Transverse colon (tissue), 4 donors: ENCODE measurements at regions not wholly inside any gene's neighbourhood (a gene's known extent, or its start where the extent isn't known, plus 50 kb on each side); places are given as distances from the start of the nearest gene placed in this dataset.
"Not testable (repeated sequence)": the region's sequence is repeated elsewhere in the genome, so short reads cannot be mapped to it uniquely, and the experiment has no call there.

ENCODE experiments used
- DNase-seq: peaks from one replicate; pipeline ENCODE4 v3.0.0-alpha.2; 2019
- H3K27ac ChIP-seq, 4 donors: fragments of 200-600 bp; sonication (generic); 2 replicates each; pipeline ENCODE4 v1.5.1; 2016 to 2018; ENCODE audit warnings: inconsistent platforms in 4 of 4
- H3K27me3 ChIP-seq: fragments of 200-600 bp; sonication (generic); 2 replicates; pipeline ENCODE4 v1.5.1; 2017; ENCODE audit warnings: inconsistent platforms
- H3K36me3 ChIP-seq, 4 donors: fragments of 200-600 bp; sonication (generic); 2 replicates each; pipeline ENCODE4 v1.5.1; 2017 to 2019; ENCODE audit warnings: inconsistent platforms in 4 of 4
- H3K4me1 ChIP-seq, 4 donors: fragments of 200-600 bp; sonication (generic); 2 replicates each; pipeline ENCODE4 v1.5.1; 2017 to 2020; ENCODE audit warnings: inconsistent platforms in 4 of 4
- H3K4me3 ChIP-seq, 4 donors: fragments of 200-600 bp; sonication (generic); 1 replicate in 1 of 4; 2 replicates in 3 of 4; pipeline versions ENCODE4 v1.5.1 to v1.6.1; 2017 to 2019; ENCODE audit warnings: inconsistent platforms in 4 of 4
- H3K9me3 ChIP-seq, 2 donors: fragments of 200-600 bp; sonication (generic); 2 replicates each; pipeline ENCODE4 v1.5.1; 2017 to 2019; ENCODE audit warnings: inconsistent platforms in 2 of 2
- CTCF ChIP-seq, 5 experiments: fragments of 200-600 bp in 3 of 5; fragments of 450-650 bp in 2 of 5; sonication (generic) in 3 of 5; IDR thresholded peaks; 1 replicate in 2 of 5; 2 replicates in 3 of 5; pipeline ENCODE4 v1.5.1; 2016 to 2017; ENCODE audit warnings: antibody characterized with exemption in 5 of 5, inconsistent platforms in 3 of 5, mild to moderate bottlenecking in 2 of 5, moderate library complexity in 1 of 5
- EP300 ChIP-seq: sonication (generic); formaldehyde crosslinking; IDR thresholded peaks from one replicate; pipeline ENCODE4 v1.6.1; 2017; ENCODE audit warnings: antibody characterized with exemption, low read depth
- POLR2A ChIP-seq: fragments of 450-650 bp; IDR thresholded peaks from one replicate; pipeline ENCODE4 v1.6.1; 2016; ENCODE audit warnings: antibody characterized with exemption, mild to moderate bottlenecking, moderate library complexity
- POLR2AphosphoS5 ChIP-seq, 3 donors: sonication (generic); formaldehyde crosslinking; IDR thresholded peaks; one replicate each; pipeline ENCODE4 v1.6.1; 2016; ENCODE audit warnings: antibody characterized with exemption in 3 of 3
- WGBS, 2 donors: methylation state at CpG; one replicate each; pipeline ENCODE4 v1.1.5; 2018; ENCODE audit warnings: low coverage in 1 of 2; 5-methylcytosine and 5-hydroxymethylcytosine counted together
- in situ Hi-C, 4 donors: fragments of 200-750 bp; cut with MboI; loops; one replicate each; pipeline versions ENCODE4 v1.15.0 to v1.15.1; 2017; ENCODE audit warnings: low sequenced_read_pairs in 3 of 4, low pct_ligation_motif_present in 1 of 4, low pct_unique_long_range_greater_than_20kb in 1 of 4
- intact Hi-C: fragments of 100-400 bp; cut with DNase I; formaldehyde crosslinking; loops from one replicate; pipeline ENCODE4 v1.15.1; 2023; ENCODE audit warnings: low total_unique reads

GRCh38 chr7:131829947-131830558, 273.6 kb upstream of the PODXL start:
- no peaks in the 10 kb centered on the region for H3K4me1 ChIP-seq
- intact Hi-C loops = no loop called here
- WGBS, 2 donors = 35 to 40% methylated on average over 1 to 18 of the region's 18 CpGs
- DNase-seq = no peak
- in situ Hi-C loops = no loop called here
- no peaks in the 10 kb centered on the region for H3K9me3 ChIP-seq
- H3K36me3 ChIP-seq = no peaks in the 10 kb centered on the region
- H3K27ac ChIP-seq = no peak overlapping the region
- H3K27me3 ChIP-seq = peaks cover 10% of the 10 kb centered on the region
- TF ChIP-seq CTCF (IDR thresholded peaks at IDR 0.05) = no peak
- TF ChIP-seq EP300 = no peak
- TF ChIP-seq POLR2A = no peak
- TF ChIP-seq POLR2AphosphoS5 (IDR thresholded peaks at IDR 0.05) = no peak
- no peak overlapping the region for H3K4me3 ChIP-seq

- DNase-seq = no peak
- no peak for TF ChIP-seq EP300
- no peak for TF ChIP-seq POLR2AphosphoS5 (IDR thresholded peaks at IDR 0.05)
- no peak for TF ChIP-seq POLR2A
- TF ChIP-seq CTCF (IDR thresholded peaks at IDR 0.05) = no peak
- H3K4me1 ChIP-seq = no peaks in the 10 kb centered on the region
- peaks cover 10% of the 10 kb centered on the region for H3K27me3 ChIP-seq
- 47 to 74% methylated on average over 4 to 5 of the region's 5 CpGs for WGBS, 2 donors
- H3K36me3 ChIP-seq = no peaks in the 10 kb centered on the region
- no peak overlapping the region for H3K4me3 ChIP-seq
- no peaks in the 10 kb centered on the region for H3K9me3 ChIP-seq
- H3K27ac ChIP-seq = peak overlapping the region in 1 of 4 donors; percentile 15
- in situ Hi-C loops (no loop called here), intact Hi-C loops (no loop called here)
Measured at GRCh38 chr7:131827421-131827820, 271.0 kb upstream of the PODXL start.

- in situ Hi-C loops = no loop called here
- TF ChIP-seq CTCF (IDR thresholded peaks at IDR 0.05) (no peak), POLR2AphosphoS5 (IDR thresholded peaks at IDR 0.05) (peak in 1 of 3 donors; percentile 59), POLR2A (no peak), EP300 (no peak)
- Histone ChIP-seq H3K27me3 (peaks cover 10% of the 10 kb centered on the region), H3K4me3 (no peak overlapping the region), H3K4me1 (no peaks in the 10 kb centered on the region), H3K27ac (peak overlapping the region in 1 of 4 donors; percentile 15), H3K9me3 (no peaks in the 10 kb centered on the region), H3K36me3 (no peaks in the 10 kb centered on the region)
- intact Hi-C loops = no loop called here
- no peak for DNase-seq
- 44 to 59% methylated on average over 3 to 8 of the region's 8 CpGs for WGBS, 2 donors
Measured at GRCh38 chr7:131826960-131827359, 270.5 kb upstream of the PODXL start.

- H3K4me1 ChIP-seq, H3K9me3 ChIP-seq, DNase-seq, H3K36me3 ChIP-seq, H3K4me3 ChIP-seq, in situ Hi-C loops, H3K27ac ChIP-seq, H3K27me3 ChIP-seq, intact Hi-C loops: not testable (repeated sequence)
- WGBS, 2 donors = 83 to 95% methylated on average over 7 to 8 of the region's 8 CpGs
Measured at GRCh38 chr7:131823961-131824440, 267.6 kb upstream of the PODXL start.

- 44 to 52% methylated on average over 2 to 4 of the region's 4 CpGs for WGBS, 2 donors
- in situ Hi-C loops = no loop called here
Measured at GRCh38 chr7:131819891-131820290, 263.5 kb upstream of the PODXL start.

More at GRCh38 chr7:131819891-131820290, 263.5 kb upstream of the PODXL start:
- TF ChIP-seq POLR2A (no peak), POLR2AphosphoS5 (IDR thresholded peaks at IDR 0.05) (no peak), CTCF (IDR thresholded peaks at IDR 0.05) (no peak), EP300 (no peak)
- Histone ChIP-seq H3K4me3 (no peak overlapping the region), H3K27me3 (no peaks in the 10 kb centered on the region), H3K36me3 (no peaks in the 10 kb centered on the region), H3K27ac (no peak overlapping the region), H3K9me3 (no peaks in the 10 kb centered on the region), H3K4me1 (no peaks in the 10 kb centered on the region)
- intact Hi-C loops = no loop called here
- no peak for DNase-seq
